IPS-20b (cell line): ENCODE measurements at regions not wholly inside any gene's neighbourhood (a gene's known extent, or its start where the extent isn't known, plus 50 kb on each side); places are given as distances from the start of the nearest gene placed in this dataset.

Source experiments
- H3K27ac ChIP-seq: one replicate; pipeline ENCODE4 v1.5.1; 2013; ENCODE audit warnings: low read length
- H3K27me3 ChIP-seq: 2 replicates; pipeline ENCODE4 v1.6.1; 2013; ENCODE audit warnings: mild to moderate bottlenecking, low read length, inconsistent platforms; ENCODE audit not compliant: insufficient read depth
- H3K36me3 ChIP-seq: 2 replicates; pipeline ENCODE4 v1.6.1; 2013; ENCODE audit warnings: low read depth, mild to moderate bottlenecking, inconsistent platforms, low read length, moderate library complexity; ENCODE audit not compliant: insufficient read depth
- H3K4me1 ChIP-seq: 2 replicates; pipeline ENCODE4 v1.6.1; 2013; ENCODE audit warnings: mild to moderate bottlenecking, control low read depth, inconsistent platforms, low read length, moderate library complexity; ENCODE audit not compliant: insufficient read depth
- H3K4me3 ChIP-seq: 2 replicates; pipeline ENCODE4 v1.5.1; 2013; ENCODE audit warnings: mild to moderate bottlenecking, low read length, inconsistent platforms
- H3K9ac ChIP-seq: 2 replicates; pipeline ENCODE4 v1.6.1; 2013; ENCODE audit warnings: low read depth, mild to moderate bottlenecking, inconsistent platforms, low read length, moderate library complexity
- H3K9me3 ChIP-seq: 2 replicates; pipeline ENCODE4 v1.6.1; 2013; ENCODE audit warnings: mild to moderate bottlenecking, low read depth, low read length, inconsistent platforms; ENCODE audit not compliant: insufficient read depth

GRCh38 chr18:30487962-30488361 lies 554.6 kb downstream of the DSC3 start:
- Histone ChIP-seq H3K4me3 (no peak overlapping the region), H3K9me3 (no peaks in the 10 kb centered on the region), H3K27ac (no peak overlapping the region), H3K36me3 (no peaks in the 10 kb centered on the region), H3K27me3 (no peaks in the 10 kb centered on the region), H3K4me1 (no peaks in the 10 kb centered on the region; the same call in 1 of the 2 replicates), H3K9ac (no peak overlapping the region)

- H3K9me3 ChIP-seq = no peaks in the 10 kb centered on the region
- no peak overlapping the region for H3K27ac ChIP-seq
- H3K4me1 ChIP-seq = no peaks in the 10 kb centered on the region; the same call in 1 of the 2 replicates
- no peaks in the 10 kb centered on the region for H3K36me3 ChIP-seq
- H3K9ac ChIP-seq = no peak overlapping the region
- no peak overlapping the region for H3K4me3 ChIP-seq
- H3K27me3 ChIP-seq = no peaks in the 10 kb centered on the region
Observed at GRCh38 chr18:30486856-30487255, 555.7 kb downstream of the DSC3 start.

- Histone ChIP-seq H3K9me3 (no peaks in the 10 kb centered on the region), H3K36me3 (no peaks in the 10 kb centered on the region), H3K9ac (no peak overlapping the region), H3K27me3 (no peaks in the 10 kb centered on the region), H3K4me1 (no peaks in the 10 kb centered on the region; the same call in 1 of the 2 replicates), H3K4me3 (no peak overlapping the region), H3K27ac (no peak overlapping the region)
Observed at GRCh38 chr18:30485078-30485477, 557.5 kb downstream of the DSC3 start.

GRCh38 chr18:30481871-30482270 lies 560.7 kb downstream of the DSC3 start:
- Histone ChIP-seq H3K4me3 (no peak overlapping the region), H3K9ac (no peak overlapping the region), H3K27ac (no peak overlapping the region), H3K27me3 (no peaks in the 10 kb centered on the region), H3K4me1 (no peaks in the 10 kb centered on the region), H3K36me3 (no peaks in the 10 kb centered on the region), H3K9me3 (no peaks in the 10 kb centered on the region)

GRCh38 chr18:30469091-30469490 lies 573.5 kb downstream of the DSC3 start:
- Histone ChIP-seq H3K4me3 (no peak overlapping the region), H3K9ac (no peak overlapping the region), H3K9me3 (no peaks in the 10 kb centered on the region), H3K27ac (no peak overlapping the region), H3K4me1 (no peaks in the 10 kb centered on the region), H3K36me3 (no peaks in the 10 kb centered on the region), H3K27me3 (no peaks in the 10 kb centered on the region)

- Histone ChIP-seq H3K27me3 (no peaks in the 10 kb centered on the region), H3K27ac (no peak overlapping the region), H3K4me3 (no peak overlapping the region), H3K9me3 (no peaks in the 10 kb centered on the region), H3K9ac (no peak overlapping the region), H3K36me3 (no peaks in the 10 kb centered on the region), H3K4me1 (no peaks in the 10 kb centered on the region)
Observed at GRCh38 chr18:30465096-30465495, 577.4 kb downstream of the DSC3 start.

GRCh38 chr18:30457156-30457555 lies 585.4 kb downstream of the DSC3 start:
- Histone ChIP-seq H3K36me3 (no peaks in the 10 kb centered on the region), H3K9me3 (no peaks in the 10 kb centered on the region)

GRCh38 chr18:30455741-30456140 lies 586.8 kb downstream of the DSC3 start:
- Histone ChIP-seq H3K27me3 (no peaks in the 10 kb centered on the region), H3K9me3 (no peaks in the 10 kb centered on the region), H3K27ac (no peak overlapping the region), H3K4me1 (no peaks in the 10 kb centered on the region), H3K36me3 (no peaks in the 10 kb centered on the region), H3K4me3 (no peak overlapping the region), H3K9ac (no peak overlapping the region)

More at GRCh38 chr18:30457156-30457555, 585.4 kb downstream of the DSC3 start:
- Histone ChIP-seq H3K27me3 (no peaks in the 10 kb centered on the region), H3K9ac (no peak overlapping the region), H3K4me1 (no peaks in the 10 kb centered on the region), H3K4me3 (no peak overlapping the region), H3K27ac (no peak overlapping the region)

- Histone ChIP-seq H3K4me1 (no peaks in the 10 kb centered on the region), H3K9ac (no peak overlapping the region), H3K9me3 (no peaks in the 10 kb centered on the region), H3K27ac (no peak overlapping the region), H3K36me3 (no peaks in the 10 kb centered on the region), H3K4me3 (no peak overlapping the region), H3K27me3 (no peaks in the 10 kb centered on the region)
Observed at GRCh38 chr18:30454920-30455319, 587.6 kb downstream of the DSC3 start.

GRCh38 chr18:30451981-30452380 lies 590.6 kb downstream of the DSC3 start:
- Histone ChIP-seq H3K27me3 (no peaks in the 10 kb centered on the region), H3K36me3 (no peaks in the 10 kb centered on the region), H3K9ac (no peak overlapping the region), H3K27ac (no peak overlapping the region), H3K4me3 (no peak overlapping the region), H3K9me3 (no peaks in the 10 kb centered on the region), H3K4me1 (0 out of 2 replicates have a peak, but pooled peaks cover 4% of the 10 kb centered on the region)

- Histone ChIP-seq H3K27ac (no peak overlapping the region), H3K4me3 (no peak overlapping the region)
Observed at GRCh38 chr18:30450927-30451326, 591.6 kb downstream of the DSC3 start.

GRCh38 chr18:30446605-30447004 lies 595.9 kb downstream of the DSC3 start:
- no peak overlapping the region for H3K27ac ChIP-seq
- no peaks in the 10 kb centered on the region for H3K36me3 ChIP-seq
- H3K9ac ChIP-seq = no peak overlapping the region
- H3K9me3 ChIP-seq = no peaks in the 10 kb centered on the region
- H3K4me1 ChIP-seq = 0 out of 2 replicates have a peak, but pooled peaks cover 4% of the 10 kb centered on the region
- no peak overlapping the region for H3K4me3 ChIP-seq
- H3K27me3 ChIP-seq = no peaks in the 10 kb centered on the region

More at GRCh38 chr18:30450927-30451326, 591.6 kb downstream of the DSC3 start:
- Histone ChIP-seq H3K9me3 (no peaks in the 10 kb centered on the region), H3K9ac (no peak overlapping the region), H3K27me3 (no peaks in the 10 kb centered on the region), H3K4me1 (0 out of 2 replicates have a peak, but pooled peaks cover 4% of the 10 kb centered on the region), H3K36me3 (no peaks in the 10 kb centered on the region)
